Dermis microvascular lymphatic vessel endothelial cell (primary cell): ENCODE measurements at regions not wholly inside any gene's neighbourhood (a gene's known extent, or its start where the extent isn't known, plus 50 kb on each side); places are given as distances from the start of the nearest gene placed in this dataset.
A peak's percentile ranks its signal among the peaks of the same experiment; 100 is the strongest.
"Not testable (repeated sequence)": the region's sequence is repeated elsewhere in the genome, so short reads cannot be mapped to it uniquely, and the experiment has no call there.

Experiments
- DNase-seq, 2 donors: peaks; one replicate each; pipeline versions ENCODE4 v3.0.0 to v3.0.0-alpha.2; 2010; ENCODE audit warnings: low read depth in 2 of 2

- DNase-seq: no peak
These were observed 549.3 kb upstream of the CADM1 start for GRCh38 chr11:116053548-116053919.

- no peak for DNase-seq
These were observed 548.7 kb upstream of the CADM1 start for GRCh38 chr11:116052603-116053547.

DNA sequence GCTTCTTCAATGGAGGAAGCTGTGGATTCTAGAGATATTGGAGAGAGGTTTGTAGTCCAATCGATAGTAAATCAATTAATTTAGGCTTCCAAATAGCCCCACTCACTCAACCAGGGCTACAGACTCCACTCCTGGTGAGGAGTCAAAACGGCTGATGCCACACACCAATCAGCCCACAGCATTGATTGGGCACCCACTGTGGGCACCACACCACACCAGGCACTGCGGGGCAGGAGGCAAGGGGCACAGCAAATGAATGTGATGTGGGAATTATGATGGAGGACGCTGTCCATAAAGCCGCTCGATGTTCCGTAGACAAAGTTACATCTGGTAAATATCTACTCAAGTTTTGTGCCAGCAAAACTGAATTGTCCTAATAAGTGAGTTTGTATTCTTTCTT lies 547.3 kb upstream of the CADM1 start:
- DNase-seq: no peak

GRCh38 chr11:116049383-116049782 lies 545.2 kb upstream of the CADM1 start:
- no peak for DNase-seq

- DNase-seq: no peak
These were observed 541.9 kb upstream of the CADM1 start for GRCh38 chr11:116046127-116046526.

- no peak for DNase-seq
These were observed 540.7 kb upstream of the CADM1 start for GRCh38 chr11:116044941-116045340.

GRCh38 chr11:116044520-116044919 lies 540.3 kb upstream of the CADM1 start:
- DNase-seq: no peak

- no peak for DNase-seq
These were observed 539.6 kb upstream of the CADM1 start for GRCh38 chr11:116043857-116044256.

- DNase-seq: not testable (repeated sequence)
These were observed 538.8 kb upstream of the CADM1 start for GRCh38 chr11:116043059-116043458.

GRCh38 chr11:116042146-116042545 lies 537.9 kb upstream of the CADM1 start:
- DNase-seq: no peak

- peak; percentile 8 to 40 for DNase-seq
These were observed 533.6 kb upstream of the CADM1 start for GRCh38 chr11:116037861-116038260.

- DNase-seq: no peak
These were observed 531.8 kb upstream of the CADM1 start for GRCh38 chr11:116035977-116036376.

DNA sequence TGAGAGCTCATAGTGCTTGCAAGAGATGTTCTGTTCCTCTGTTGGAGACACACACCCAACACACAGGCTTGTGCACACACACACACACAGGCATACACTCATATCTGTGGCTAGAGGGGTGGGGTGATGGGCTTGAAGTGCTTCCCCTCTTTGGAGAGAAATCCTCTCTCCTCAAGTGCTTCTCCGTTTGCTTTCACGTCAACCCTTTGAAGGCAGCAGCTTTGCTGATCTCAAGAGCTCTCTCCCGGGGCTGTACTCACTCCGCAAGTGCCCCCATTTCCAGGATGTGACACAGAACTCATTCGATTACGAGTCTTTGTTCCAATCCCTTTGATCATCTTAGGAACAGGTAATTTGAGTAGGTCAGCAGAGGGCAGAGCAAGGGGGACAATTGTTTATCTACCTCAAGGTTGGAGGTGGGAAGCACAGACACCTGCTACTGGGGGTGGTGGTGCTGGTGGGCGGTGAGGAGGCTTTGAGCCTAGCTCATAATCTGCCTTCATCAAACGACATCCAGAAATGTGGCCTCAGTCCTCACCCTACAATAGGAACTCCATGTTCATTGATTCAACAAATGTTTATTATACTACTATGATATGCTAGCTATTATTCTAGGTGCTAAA lies 529.8 kb upstream of the CADM1 start:
- DNase-seq: no peak

DNA sequence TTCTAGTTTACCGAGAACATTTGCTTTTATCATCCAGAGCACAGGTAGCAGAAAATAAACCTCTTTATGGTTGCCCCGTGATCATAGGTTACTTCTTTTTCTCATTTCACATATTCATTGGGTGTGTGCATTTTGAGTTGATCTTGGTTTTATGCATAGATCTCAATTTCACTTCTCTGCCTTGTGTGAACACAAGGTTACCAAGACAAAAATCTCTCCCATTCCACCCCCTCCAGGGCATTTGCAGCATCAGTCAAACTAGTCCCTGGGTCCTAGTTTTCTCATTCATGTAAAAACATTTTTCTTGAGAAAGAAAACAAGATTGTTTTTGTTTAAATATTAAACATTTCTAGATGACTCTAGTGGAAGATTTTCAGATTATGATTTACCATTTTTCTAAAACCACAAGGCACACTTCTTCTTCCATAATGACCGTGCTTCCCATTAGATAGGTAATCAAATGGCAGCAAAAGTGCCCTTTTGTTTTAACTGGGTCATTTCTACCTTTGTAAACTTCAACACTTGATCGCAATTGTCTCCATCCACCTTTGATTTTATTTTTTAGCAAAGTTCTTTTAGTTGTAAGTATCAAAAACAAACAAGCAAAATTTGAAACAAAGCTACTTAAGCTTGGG lies 526.6 kb upstream of the CADM1 start:
- no peak for DNase-seq

GRCh38 chr11:116028506-116028905 lies 524.3 kb upstream of the CADM1 start:
- DNase-seq: not testable (repeated sequence)

DNA sequence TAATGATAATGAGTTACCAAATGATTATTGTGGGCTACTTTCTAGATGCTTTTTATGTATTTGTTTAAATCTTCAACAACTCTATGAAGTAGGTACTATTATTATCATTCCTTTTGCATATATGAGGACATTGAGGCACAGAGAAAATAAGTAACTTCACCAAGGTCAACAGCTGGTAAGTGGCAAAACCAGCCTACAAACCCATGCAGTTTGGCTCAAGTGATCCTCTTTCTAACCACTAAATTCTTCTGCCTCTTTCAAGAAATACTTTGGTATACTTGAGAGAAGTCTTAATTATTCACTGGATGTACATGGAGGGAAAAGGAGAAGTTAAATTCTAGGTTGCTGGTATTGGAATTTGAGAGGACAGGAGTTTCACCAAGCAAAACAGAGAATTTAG lies 495.2 kb upstream of the CADM1 start:
- no peak for DNase-seq

DNA sequence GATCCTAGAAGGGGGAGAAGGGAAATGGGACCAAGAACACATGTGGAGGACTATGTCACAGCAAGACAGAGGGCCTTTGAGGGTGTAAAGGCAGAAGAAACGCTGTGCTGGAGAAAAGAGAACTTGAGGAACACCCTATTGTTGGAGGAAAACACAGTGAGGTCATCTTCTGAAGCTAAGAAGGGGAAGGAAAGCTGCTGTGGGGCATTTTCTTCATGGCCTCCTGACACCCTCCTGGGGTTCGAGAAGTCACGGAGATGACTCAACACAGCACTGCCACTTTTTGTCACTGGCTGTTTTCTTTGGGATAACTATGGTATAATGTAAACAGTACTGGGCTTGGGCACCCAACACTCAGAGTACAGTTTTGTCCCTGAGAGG lies 492.6 kb upstream of the CADM1 start:
- DNase-seq: no peak

DNA sequence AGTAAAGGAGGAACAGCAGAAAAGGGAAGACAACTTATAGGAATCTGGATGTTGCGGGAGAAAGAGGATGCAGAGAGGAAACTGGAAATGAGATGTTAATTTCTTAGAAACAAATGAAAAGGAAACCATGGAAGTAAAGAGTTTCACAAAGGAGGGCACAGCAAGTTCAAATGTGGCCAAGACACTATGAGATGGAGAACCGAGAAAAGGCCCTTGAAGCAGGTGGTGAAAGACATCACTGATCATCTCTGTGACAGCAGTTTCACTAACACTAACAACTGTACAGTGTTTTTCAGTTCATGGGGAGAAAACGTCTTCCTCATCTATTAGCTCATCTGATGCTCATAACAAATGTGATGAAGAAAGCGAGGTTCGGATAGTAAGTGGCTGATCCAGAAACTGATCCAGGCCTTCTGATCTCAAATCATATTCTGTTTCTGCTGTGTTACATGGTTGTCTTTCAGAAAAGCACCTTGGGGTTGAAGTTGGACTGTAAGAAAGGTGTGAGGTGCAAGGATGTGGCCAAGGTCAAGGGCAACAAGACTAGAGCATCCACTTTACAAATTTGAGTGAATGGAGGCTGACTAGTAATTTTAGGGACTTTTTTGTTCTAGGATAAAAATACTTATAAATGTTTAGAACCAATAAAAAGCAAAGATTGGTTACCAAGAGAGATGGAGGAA lies 492.1 kb upstream of the CADM1 start:
- DNase-seq: no peak

- DNase-seq: no peak
These were observed 489.4 kb upstream of the CADM1 start for GRCh38 chr11:115993590-115993989.

DNA sequence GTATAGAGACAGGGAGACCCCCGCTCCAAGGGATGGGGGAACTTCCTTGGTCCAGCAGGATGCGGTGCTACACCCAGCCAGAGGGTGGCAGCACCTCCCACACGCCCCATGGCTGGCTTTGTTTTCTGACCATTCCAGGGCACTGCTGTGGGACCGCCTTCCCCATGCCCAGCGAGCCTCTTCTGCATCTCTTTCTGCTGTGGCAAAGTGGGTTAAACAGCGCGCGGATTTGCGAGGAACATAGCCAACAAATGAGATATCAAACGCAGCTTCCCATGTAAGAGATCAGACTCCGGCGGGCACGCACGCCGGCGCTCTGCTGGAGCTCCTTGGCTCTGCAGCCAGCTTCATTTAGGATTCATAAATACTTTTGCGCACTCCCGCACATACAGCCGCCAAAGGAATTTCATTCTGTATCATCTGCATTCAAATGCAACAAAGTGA lies 485.8 kb upstream of the CADM1 start:
- no peak for DNase-seq

GRCh38 chr11:115985896-115986295 lies 481.7 kb upstream of the CADM1 start:
- DNase-seq: no peak

DNA sequence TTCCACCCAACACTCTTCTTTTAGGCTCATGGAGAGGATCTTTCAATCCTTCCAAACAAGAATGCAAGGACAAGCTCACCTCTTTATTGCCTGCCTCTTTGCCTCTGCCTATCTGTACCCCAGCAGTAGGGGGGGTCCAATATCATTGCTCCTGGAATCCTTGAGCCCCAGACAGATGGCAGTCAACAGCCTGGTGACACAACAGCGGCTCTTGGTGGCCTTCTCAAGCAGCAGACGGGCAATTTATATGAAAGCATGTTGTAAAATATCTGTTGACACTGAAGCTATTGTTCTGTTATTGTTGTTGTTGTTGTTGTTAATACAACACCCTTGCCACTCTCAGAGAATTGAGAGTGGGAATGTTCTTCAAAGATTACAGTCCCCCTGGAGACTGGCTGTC lies 480.0 kb upstream of the CADM1 start:
- DNase-seq: no peak
